ENCODE measurements at regions not wholly inside any gene's neighbourhood (a gene's known extent, or its start where the extent isn't known, plus 50 kb on each side); places are given as distances from the start of the nearest gene placed in this dataset.

GRCh38 chr17:15042311-15042710 is 222.8 kb downstream of the PMP22 start:
- ChIA-PET POLR2A (no interaction called here), CTCF (no interaction called here)
- no peak for ATAC-seq (ENCODE audit: low read depth)
- Mint-ChIP-seq H3K9me3 (no peaks in the 10 kb centered on the region), H3K4me1 (no peaks in the 10 kb centered on the region), H3K27me3 (peaks cover 1% of the 10 kb centered on the region), H3K4me3 (no peak overlapping the region), H3K36me3 (ENCODE audit: low read depth) (no peaks in the 10 kb centered on the region), H3K27ac (no peak overlapping the region)
- intact Hi-C loops (cut with micrococcal nuclease), result no loop called here
- TF ChIP-seq CTCF (IDR thresholded peaks at IDR 0.05), result no peak
- no peak for DNase-seq

GRCh38 chr17:15039366-15039765 is 225.8 kb downstream of the PMP22 start:
- Mint-ChIP-seq H3K27ac (no peak overlapping the region), H3K27me3 (peaks cover 1% of the 10 kb centered on the region), H3K4me3 (no peak overlapping the region), H3K4me1 (no peaks in the 10 kb centered on the region), H3K9me3 (no peaks in the 10 kb centered on the region), H3K36me3 (ENCODE audit: low read depth) (no peaks in the 10 kb centered on the region)
- ATAC-seq (ENCODE audit: low read depth) (no peak), DNase-seq (no peak)
- CTCF ChIA-PET, result no interaction called here
- POLR2A ChIA-PET, result no interaction called here
- no peak for TF ChIP-seq CTCF (IDR thresholded peaks at IDR 0.05)
- intact Hi-C loops (cut with micrococcal nuclease), result no loop called here

GRCh38 chr17:15038656-15039055 is 226.5 kb downstream of the PMP22 start:
- H3K4me3 Mint-ChIP-seq, result no peak overlapping the region
- peaks cover 1% of the 10 kb centered on the region for H3K27me3 Mint-ChIP-seq
- H3K4me1 Mint-ChIP-seq, result no peaks in the 10 kb centered on the region
- TF ChIP-seq CTCF (IDR thresholded peaks at IDR 0.05), result no peak
- ATAC-seq (ENCODE audit: low read depth) (no peak), DNase-seq (no peak)
- CTCF ChIA-PET, result no interaction called here
- intact Hi-C loops (cut with micrococcal nuclease), result no loop called here
- no peak overlapping the region for H3K27ac Mint-ChIP-seq
- no peaks in the 10 kb centered on the region for H3K9me3 Mint-ChIP-seq
- no peaks in the 10 kb centered on the region for H3K36me3 Mint-ChIP-seq (ENCODE audit: low read depth)
- POLR2A ChIA-PET, result no interaction called here

- Mint-ChIP-seq H3K4me1 (no peaks in the 10 kb centered on the region), H3K27ac (no peak overlapping the region), H3K9me3 (no peaks in the 10 kb centered on the region), H3K27me3 (no peaks in the 10 kb centered on the region), H3K4me3 (no peak overlapping the region), H3K36me3 (ENCODE audit: low read depth) (no peaks in the 10 kb centered on the region)
- intact Hi-C loops (cut with micrococcal nuclease), result no loop called here
- CTCF ChIA-PET, result no interaction called here
- DNase-seq (no peak), ATAC-seq (ENCODE audit: low read depth) (no peak)
- no peak for TF ChIP-seq CTCF (IDR thresholded peaks at IDR 0.05)
- POLR2A ChIA-PET, result no interaction called here
These were observed 228.9 kb downstream of the PMP22 start for GRCh38 chr17:15036238-15036637.

GRCh38 chr17:15031975-15032374 is 233.2 kb downstream of the PMP22 start:
- H3K9me3 Mint-ChIP-seq, result no peaks in the 10 kb centered on the region
- H3K4me1 Mint-ChIP-seq, result no peaks in the 10 kb centered on the region
- no peak for ATAC-seq (ENCODE audit: low read depth)
- no peak overlapping the region for H3K4me3 Mint-ChIP-seq
- no peak overlapping the region for H3K27ac Mint-ChIP-seq
- intact Hi-C loops (cut with micrococcal nuclease), result no loop called here
- TF ChIP-seq CTCF (IDR thresholded peaks at IDR 0.05), result no peak
- peaks cover 7% of the 10 kb centered on the region for H3K27me3 Mint-ChIP-seq
- CTCF ChIA-PET, result no interaction called here
- POLR2A ChIA-PET, result no interaction called here
- DNase-seq, result no peak
- no peaks in the 10 kb centered on the region for H3K36me3 Mint-ChIP-seq (ENCODE audit: low read depth)

All from activated B cell treated with CpG ODN at 0.5 μM for 24 hours (primary cell).